Naive thymus-derived CD4-positive, alpha-beta T cell (primary cell): ENCODE measurements at regions not wholly inside any gene's neighbourhood (a gene's known extent, or its start where the extent isn't known, plus 50 kb on each side); places are given as distances from the start of the nearest gene placed in this dataset.
"Not testable (repeated sequence)": the region's sequence is repeated elsewhere in the genome, so short reads cannot be mapped to it uniquely, and the experiment has no call there.

ENCODE experiments used
- ATAC-seq: fragments of 150-1000 bp; cut with Tn5 transposase; 2 replicates; pipeline ENCODE4 v1.10.0; 2021; ENCODE audit warnings: mild to moderate bottlenecking, moderate library complexity
- CTCF ChIA-PET: fragments of 350-600 bp; sonication (Branson Sonifier 250); formaldehyde crosslinking; loops from one replicate; lab custom pipeline; 2021; ENCODE audit warnings: antibody characterized with exemption; lab: Charles Lee
- POLR2A ChIA-PET: fragments of 350-600 bp; sonication (Branson Sonifier 250); formaldehyde crosslinking; loops from one replicate; lab custom pipeline; 2021; ENCODE audit warnings: antibody characterized with exemption, inconsistent platforms; lab: Charles Lee
- DNase-seq, 9 donors: peaks; one replicate each; pipeline versions ENCODE4 v3.0.0 to v3.0.0-alpha.2; 2020 to 2022; ENCODE audit warnings: mixed read lengths in 1 of 9
- H3K27ac ChIP-seq: one replicate; pipeline ENCODE4 v1.7.0; 2013; ENCODE audit warnings: mild to moderate bottlenecking, low read depth, low read length, moderate library complexity
- H3K27me3 ChIP-seq, 2 donors: one replicate each; pipeline ENCODE4 v1.7.0; 2013; ENCODE audit warnings: low read length in 2 of 2, mild to moderate bottlenecking in 2 of 2, moderate library complexity in 2 of 2; ENCODE audit not compliant: control insufficient read depth in 2 of 2, insufficient read depth in 2 of 2
- H3K36me3 ChIP-seq, 3 experiments: 1 replicate in 2 of 3; 2 replicates in 1 of 3; pipeline ENCODE4 v1.7.0; 2013; ENCODE audit warnings: low read length in 3 of 3, mild to moderate bottlenecking in 3 of 3, moderate library complexity in 1 of 3; ENCODE audit not compliant: insufficient read depth in 3 of 3, control insufficient read depth in 2 of 3
- H3K4me1 ChIP-seq, 2 donors: one replicate each; pipeline ENCODE4 v1.7.0; 2013; ENCODE audit warnings: low read length in 2 of 2, mild to moderate bottlenecking in 2 of 2, moderate library complexity in 1 of 2; ENCODE audit not compliant: control insufficient read depth in 2 of 2, insufficient read depth in 2 of 2
- H3K4me3 ChIP-seq: 2 replicates; pipeline ENCODE4 v1.7.0; 2013; ENCODE audit warnings: mild to moderate bottlenecking, low read length
- H3K9me3 ChIP-seq, 3 experiments: 1 replicate in 2 of 3; 2 replicates in 1 of 3; pipeline ENCODE4 v1.7.0; 2013; ENCODE audit warnings: low read length in 3 of 3; ENCODE audit not compliant: control insufficient read depth in 2 of 3
- H3K27ac Mint-ChIP-seq, 9 donors: one replicate each; pipeline ENCODE4 v1.8.0; 2020 to 2022; ENCODE audit warnings: mixed read lengths in 9 of 9, mild to moderate bottlenecking in 8 of 9, moderate library complexity in 5 of 9, inconsistent platforms in 2 of 9
- H3K27me3 Mint-ChIP-seq, 5 donors: one replicate each; pipeline ENCODE4 v1.8.0; 2021 to 2022; ENCODE audit warnings: mixed read lengths in 5 of 5, mild to moderate bottlenecking in 1 of 5
- H3K36me3 Mint-ChIP-seq, 5 donors: one replicate each; pipeline ENCODE4 v1.8.0; 2020 to 2022; ENCODE audit warnings: mixed read lengths in 5 of 5, mild to moderate bottlenecking in 3 of 5, inconsistent platforms in 1 of 5
- H3K4me1 Mint-ChIP-seq, 7 donors: one replicate each; pipeline ENCODE4 v1.8.0; 2020 to 2022; ENCODE audit warnings: mixed read lengths in 7 of 7, mild to moderate bottlenecking in 3 of 7, inconsistent platforms in 1 of 7
- H3K4me3 Mint-ChIP-seq, 10 donors: one replicate each; pipeline ENCODE4 v1.8.0; 2020 to 2022; ENCODE audit warnings: mild to moderate bottlenecking in 10 of 10, mixed read lengths in 10 of 10, moderate library complexity in 6 of 10, inconsistent platforms in 2 of 10
- H3K9me3 Mint-ChIP-seq, 11 donors: one replicate each; pipeline ENCODE4 v1.8.0; 2020 to 2022; ENCODE audit warnings: mixed read lengths in 11 of 11, mild to moderate bottlenecking in 4 of 11, inconsistent platforms in 1 of 11, moderate library complexity in 1 of 11
- intact Hi-C, 2 donors: fragments of 100-400 bp; cut with micrococcal nuclease; formaldehyde crosslinking; loops; one replicate each; pipeline ENCODE4 v1.15.1; 2023

GRCh38 chr10:64040781-64041180 is 519.6 kb downstream of the REEP3 start:
- Mint-ChIP-seq H3K27ac (peak overlapping the region in 1 of 9 donors; percentile 50), H3K36me3 (no peaks in the 10 kb centered on the region), H3K4me1 (peaks cover 3 to 11% (median 9%) of the 10 kb centered on the region in 7 donors), H3K27me3 (peaks cover 6 to 14% (median 10%) of the 10 kb centered on the region in 5 donors), H3K4me3 (peak overlapping the region in 7 of 10 donors; percentile 57 to 83 (median 73)), H3K9me3 (no peaks in the 10 kb centered on the region)
- no peaks in the 10 kb centered on the region for H3K36me3 ChIP-seq
- intact Hi-C loops = loop anchor here in 1 of 2 donors (10.0 kb wide), 1 partner anchor 344 kb away; no protein-coding TSS in a partner anchor
- H3K27me3 ChIP-seq = no peaks in the 10 kb centered on the region
- H3K4me3 ChIP-seq = no peak overlapping the region
- ATAC-seq = peak; percentile 21
- H3K9me3 ChIP-seq = no peaks in the 10 kb centered on the region
- no peak for DNase-seq
- ChIA-PET POLR2A (no interaction called here), CTCF (no interaction called here)
- H3K4me1 ChIP-seq = peaks cover 0 to 4% of the 10 kb centered on the region in 2 donors
- no peak overlapping the region for H3K27ac ChIP-seq

GRCh38 chr10:64041185-64041988 is 520.2 kb downstream of the REEP3 start:
- peaks cover 0 to 4% of the 10 kb centered on the region in 2 donors for H3K4me1 ChIP-seq
- Mint-ChIP-seq H3K9me3 (no peaks in the 10 kb centered on the region), H3K36me3 (no peaks in the 10 kb centered on the region), H3K4me3 (peak overlapping the region; percentile 50 to 83 (median 70)), H3K27ac (peak overlapping the region in 1 of 9 donors; percentile 50), H3K27me3 (peaks cover 3 to 10% (median 7%) of the 10 kb centered on the region in 5 donors), H3K4me1 (peaks cover 3 to 11% (median 9%) of the 10 kb centered on the region in 7 donors)
- ATAC-seq (peak; percentile 99), DNase-seq (peak; percentile 63 to 90 (median 85))
- peak overlapping the region; percentile 55 for H3K4me3 ChIP-seq
- no peak overlapping the region for H3K27ac ChIP-seq
- H3K9me3 ChIP-seq = no peaks in the 10 kb centered on the region
- ChIA-PET CTCF (interaction anchor here (0.5 to 1.5 kb wide), 4 partner anchors 9 to 14 kb away, joined by 3 to 6 read pairs (median 4); no protein-coding TSS in a partner anchor), POLR2A (no interaction called here)
- no peaks in the 10 kb centered on the region for H3K36me3 ChIP-seq
- intact Hi-C loops = loop anchor here in 1 of 2 donors (10.0 kb wide), 1 partner anchor 343 kb away; no protein-coding TSS in a partner anchor
- no peaks in the 10 kb centered on the region for H3K27me3 ChIP-seq

- no peaks in the 10 kb centered on the region for H3K9me3 Mint-ChIP-seq
- H3K4me1 Mint-ChIP-seq = peaks cover 3 to 11% (median 9%) of the 10 kb centered on the region in 7 donors
- Histone ChIP-seq H3K27me3 (no peaks in the 10 kb centered on the region), H3K27ac (no peak overlapping the region), H3K9me3 (no peaks in the 10 kb centered on the region), H3K4me3 (no peak overlapping the region), H3K4me1 (peaks cover 0 to 4% of the 10 kb centered on the region in 2 donors), H3K36me3 (no peaks in the 10 kb centered on the region)
- ChIA-PET POLR2A (no interaction called here), CTCF (interaction anchor here (0.9 to 1.5 kb wide), 4 partner anchors 9 to 175 kb away, joined by 3 to 6 read pairs (median 4); no protein-coding TSS in a partner anchor)
- peak overlapping the region in 9 of 10 donors; percentile 15 to 71 (median 58) for H3K4me3 Mint-ChIP-seq
- intact Hi-C loops = loop anchor here in 1 of 2 donors (10.0 kb wide), 1 partner anchor 343 kb away; no protein-coding TSS in a partner anchor
- DNase-seq (no peak), ATAC-seq (no peak)
- peak overlapping the region in 1 of 9 donors; percentile 5 for H3K27ac Mint-ChIP-seq
- no peaks in the 10 kb centered on the region for H3K36me3 Mint-ChIP-seq
- H3K27me3 Mint-ChIP-seq = peaks cover 3 to 8% (median 7%) of the 10 kb centered on the region in 5 donors
Measured at GRCh38 chr10:64041989-64042490, 520.8 kb downstream of the REEP3 start.

GRCh38 chr10:64044098-64044497 is 522.9 kb downstream of the REEP3 start:
- Histone ChIP-seq H3K27me3 (no peaks in the 10 kb centered on the region), H3K9me3 (no peaks in the 10 kb centered on the region), H3K36me3 (no peaks in the 10 kb centered on the region), H3K27ac (no peak overlapping the region), H3K4me1 (peaks cover 0 to 4% of the 10 kb centered on the region in 2 donors), H3K4me3 (no peak overlapping the region)
- no peak overlapping the region for H3K4me3 Mint-ChIP-seq
- ChIA-PET CTCF (interaction anchor here (0.7 kb wide), 1 partner anchor 57 kb away, joined by 3 read pairs; no protein-coding TSS in a partner anchor), POLR2A (no interaction called here)
- H3K36me3 Mint-ChIP-seq = no peaks in the 10 kb centered on the region
- H3K4me1 Mint-ChIP-seq = peaks cover 3 to 11% (median 9%) of the 10 kb centered on the region in 7 donors
- intact Hi-C loops = loop anchor here in 1 of 2 donors (10.0 kb wide), 1 partner anchor 341 kb away; no protein-coding TSS in a partner anchor
- DNase-seq (no peak), ATAC-seq (no peak)
- H3K9me3 Mint-ChIP-seq = no peaks in the 10 kb centered on the region
- no peak overlapping the region for H3K27ac Mint-ChIP-seq
- peaks cover 0 to 15% (median 3%) of the 10 kb centered on the region in 5 donors for H3K27me3 Mint-ChIP-seq

GRCh38 chr10:64044957-64045632 is 523.9 kb downstream of the REEP3 start:
- H3K27ac ChIP-seq, H3K36me3 ChIP-seq, H3K4me1 ChIP-seq, ATAC-seq, H3K4me3 ChIP-seq, H3K9me3 Mint-ChIP-seq, H3K27me3 ChIP-seq, H3K9me3 ChIP-seq, POLR2A ChIA-PET, H3K27ac Mint-ChIP-seq, H3K36me3 Mint-ChIP-seq, CTCF ChIA-PET, DNase-seq, H3K4me3 Mint-ChIP-seq: not testable (repeated sequence)
- peaks cover 0 to 12% (median 3%) of the 10 kb centered on the region in 5 donors for H3K27me3 Mint-ChIP-seq
- H3K4me1 Mint-ChIP-seq = peaks cover 3 to 11% (median 9%) of the 10 kb centered on the region in 7 donors
- intact Hi-C loops = loop anchor here in 1 of 2 donors (10.0 kb wide), 1 partner anchor 340 kb away; no protein-coding TSS in a partner anchor

- Mint-ChIP-seq H3K27ac (no peak overlapping the region), H3K4me3 (no peak overlapping the region), H3K4me1 (no peaks in the 10 kb centered on the region), H3K9me3 (no peaks in the 10 kb centered on the region), H3K27me3 (peaks cover 0 to 14% (median 4%) of the 10 kb centered on the region in 5 donors), H3K36me3 (no peaks in the 10 kb centered on the region)
- Histone ChIP-seq H3K27ac (no peak overlapping the region), H3K36me3 (no peaks in the 10 kb centered on the region), H3K4me3 (no peak overlapping the region), H3K4me1 (no peaks in the 10 kb centered on the region), H3K27me3 (no peaks in the 10 kb centered on the region), H3K9me3 (no peaks in the 10 kb centered on the region)
- ATAC-seq (no peak), DNase-seq (no peak)
- CTCF ChIA-PET = interaction anchor here (1.9 kb wide), 1 partner anchor 12 kb away, joined by 6 read pairs; no protein-coding TSS in a partner anchor
- POLR2A ChIA-PET = no interaction called here
- intact Hi-C loops = no loop called here
Measured at GRCh38 chr10:64054392-64054791, 533.2 kb downstream of the REEP3 start.
